A549 (cell line): ENCODE measurements at regions not wholly inside any gene's neighbourhood (a gene's known extent, or its start where the extent isn't known, plus 50 kb on each side); places are given as distances from the start of the nearest gene placed in this dataset.

Experiments used
- ATAC-seq, 2 experiments: fragments of 200-7000 bp in 1 of 2; fragments of >200 bp in 1 of 2; cut with Nextera tagmentation in 1 of 2; cut with Tn5 transposase in 1 of 2; 3 replicates each; pipeline versions ENCODE4 v1.8.0 to v1.9.1; 2018 to 2020; ENCODE audit warnings: mild to moderate bottlenecking in 1 of 2, moderate library complexity in 1 of 2
- CTCF ChIA-PET: fragments of 300-600 bp; sonication (Branson Sonifier 250); formaldehyde crosslinking; extraction: SDS; loops from one replicate; lab custom pipeline; 2021; ENCODE audit warnings: antibody characterized with exemption, inconsistent platforms; lab: Yijun Ruan, JAX
- POLR2A ChIA-PET: fragments of 350-600 bp; formaldehyde crosslinking; extraction: SDS; loops from one replicate; lab custom pipeline; 2021; ENCODE audit warnings: antibody characterized with exemption, inconsistent platforms; lab: Yijun Ruan, JAX
- DNase-seq, 2 experiments: peaks; one replicate each; pipeline versions ENCODE4 v3.0.0 to v3.0.0-alpha.2; 2011 to 2016; ENCODE audit warnings: low read depth in 1 of 2, low spot score in 1 of 2
- FAIRE-seq: peaks from 2 replicates; lab custom pipeline; 2011; peaks lifted over from hg19 to GRCh38; lab: Jason Lieb, UNC
- H3K27ac ChIP-seq, 2 experiments: fragments of >200 bp; sonication (Bioruptor Twin); formaldehyde crosslinking; 3 replicates each; pipeline ENCODE4 v1.5.1; 2016 to 2017
- H3K4me1 ChIP-seq: fragments of >200 bp; sonication (Bioruptor Twin); formaldehyde crosslinking; 3 replicates; pipeline ENCODE4 v1.6.1; 2016
- H3K4me2 ChIP-seq: fragments of >200 bp; sonication (Bioruptor Twin); formaldehyde crosslinking; 3 replicates; pipeline ENCODE4 v1.6.1; 2016
- H3K4me3 ChIP-seq: fragments of >200 bp; sonication (Bioruptor Twin); formaldehyde crosslinking; 3 replicates; pipeline ENCODE4 v1.5.1; 2016
- H3K9me3 ChIP-seq: fragments of >200 bp; sonication (Bioruptor Twin); formaldehyde crosslinking; 3 replicates; pipeline ENCODE4 v1.6.1; 2016
- CBX8 ChIP-seq: fragments of 200-600 bp; sonication (generic); IDR thresholded peaks from 2 replicates; pipeline ENCODE4 v1.6.1; 2016
- CHD2 ChIP-seq: fragments of 150-350 bp; IDR thresholded peaks from 2 replicates; pipeline ENCODE4 v1.6.1; 2014; ENCODE audit warnings: low read length; ENCODE audit not compliant: partially characterized antibody
- EP300 ChIP-seq, 2 experiments: fragments of >200 bp; sonication (Bioruptor Twin); formaldehyde crosslinking; IDR thresholded peaks; 2 replicates in 1 of 2; 3 replicates in 1 of 2; pipeline ENCODE4 v1.6.1; 2016 to 2017
- FOSL2 ChIP-seq, 2 experiments: fragments of 450-650 bp in 1 of 2; fragments of >200 bp in 1 of 2; sonication (Bioruptor Twin) in 1 of 2; formaldehyde crosslinking; IDR thresholded peaks; 2 replicates each; pipeline versions ENCODE4 v1.5.0 to v1.6.1; 2016 to 2020; ENCODE audit warnings: mild to moderate bottlenecking in 1 of 2, moderate library complexity in 1 of 2
- GATA3 ChIP-seq: IDR thresholded peaks from 2 replicates; pipeline ENCODE4 v1.6.1; 2012; ENCODE audit warnings: borderline replicate concordance
- HEYL ChIP-seq: fragments of 250-450 bp; sonication (Bioruptor Pico); IDR thresholded peaks from 2 replicates; pipeline ENCODE4 v1.8.0; 2021; ENCODE audit warnings: mild to moderate bottlenecking, moderate library complexity
- HOXA7 ChIP-seq: fragments of 250-450 bp; sonication (Bioruptor Pico); IDR thresholded peaks from 2 replicates; pipeline ENCODE4 v1.5.0; 2020; ENCODE audit warnings: mild to moderate bottlenecking, moderate library complexity
- HOXB5 ChIP-seq: fragments of 250-450 bp; sonication (Bioruptor Pico); IDR thresholded peaks from 2 replicates; pipeline ENCODE4 v1.5.0; 2020; ENCODE audit warnings: mild to moderate bottlenecking, moderate library complexity
- JUN ChIP-seq, 2 experiments: fragments of >200 bp; sonication (Bioruptor Twin); formaldehyde crosslinking; IDR thresholded peaks; 2 replicates in 1 of 2; 3 replicates in 1 of 2; pipeline ENCODE4 v1.6.1; 2016 to 2017
- KDM5A ChIP-seq: fragments of 200-600 bp; sonication (generic); IDR thresholded peaks from 2 replicates; pipeline ENCODE4 v1.6.1; 2016; ENCODE audit warnings: antibody characterized with exemption, mild to moderate bottlenecking
- MAZ ChIP-seq: fragments of 150-350 bp; IDR thresholded peaks from 2 replicates; pipeline ENCODE4 v1.6.1; 2014; ENCODE audit warnings: antibody characterized with exemption, low read depth, low read length, borderline replicate concordance
- NR3C1 ChIP-seq: fragments of >200 bp; sonication (Bioruptor Twin); formaldehyde crosslinking; IDR thresholded peaks from 3 replicates; pipeline ENCODE4 v1.6.1; 2017
- POLR2AphosphoS2 ChIP-seq: conservative IDR thresholded peaks from 2 replicates; pipeline ENCODE4 v1.6.1; 2012; ENCODE audit warnings: low read length, improper control_type of control experiment, inconsistent platforms
- RARB ChIP-seq: fragments of 250-450 bp; sonication (Bioruptor Pico); IDR thresholded peaks from 2 replicates; pipeline ENCODE4 v1.8.0; 2021; ENCODE audit warnings: mild to moderate bottlenecking, moderate library complexity
- REST ChIP-seq: fragments of 200-600 bp; sonication (generic); IDR thresholded peaks from 2 replicates; pipeline ENCODE4 v1.6.1; 2016; ENCODE audit warnings: antibody characterized with exemption, mild to moderate bottlenecking, moderate library complexity
- RNF2 ChIP-seq: fragments of 200-600 bp; sonication (generic); IDR thresholded peaks from 2 replicates; pipeline ENCODE4 v1.6.1; 2016; ENCODE audit warnings: low read depth, mild to moderate bottlenecking, antibody characterized with exemption, moderate library complexity, borderline replicate concordance
- SMC3 ChIP-seq: fragments of >200 bp; sonication (Bioruptor Twin); formaldehyde crosslinking; IDR thresholded peaks from 3 replicates; pipeline ENCODE4 v1.6.1; 2018; ENCODE audit warnings: inconsistent platforms
- SREBF2 ChIP-seq: fragments of 450-650 bp; IDR thresholded peaks from 2 replicates; pipeline ENCODE4 v1.6.1; 2014; ENCODE audit warnings: mild to moderate bottlenecking, moderate library complexity
- ZFP36 ChIP-seq: fragments of 450-650 bp; IDR thresholded peaks from 2 replicates; pipeline ENCODE4 v1.6.1; 2014; ENCODE audit warnings: borderline replicate concordance; ENCODE audit not compliant: partially characterized antibody
- WGBS: methylation state at CpG from one replicate; pipeline ENCODE4 v1.1.6; 2017; ENCODE audit errors: missing lambda C conversion rate; 5-methylcytosine and 5-hydroxymethylcytosine counted together
- TF ChIP-seq, protein P1 (sequence below): fragments of >200 bp; sonication (Bioruptor Twin); formaldehyde crosslinking; IDR thresholded peaks from 3 replicates; pipeline ENCODE4 v1.6.1; 2016
- TF ChIP-seq, protein P2 (sequence below): IDR thresholded peaks from 2 replicates; pipeline ENCODE4 v1.6.1; 2012
- TF ChIP-seq, protein P3 (sequence below): fragments of >200 bp; sonication (Bioruptor Twin); formaldehyde crosslinking; IDR thresholded peaks from 3 replicates; pipeline ENCODE4 v1.5.1; 2016

DNA sequence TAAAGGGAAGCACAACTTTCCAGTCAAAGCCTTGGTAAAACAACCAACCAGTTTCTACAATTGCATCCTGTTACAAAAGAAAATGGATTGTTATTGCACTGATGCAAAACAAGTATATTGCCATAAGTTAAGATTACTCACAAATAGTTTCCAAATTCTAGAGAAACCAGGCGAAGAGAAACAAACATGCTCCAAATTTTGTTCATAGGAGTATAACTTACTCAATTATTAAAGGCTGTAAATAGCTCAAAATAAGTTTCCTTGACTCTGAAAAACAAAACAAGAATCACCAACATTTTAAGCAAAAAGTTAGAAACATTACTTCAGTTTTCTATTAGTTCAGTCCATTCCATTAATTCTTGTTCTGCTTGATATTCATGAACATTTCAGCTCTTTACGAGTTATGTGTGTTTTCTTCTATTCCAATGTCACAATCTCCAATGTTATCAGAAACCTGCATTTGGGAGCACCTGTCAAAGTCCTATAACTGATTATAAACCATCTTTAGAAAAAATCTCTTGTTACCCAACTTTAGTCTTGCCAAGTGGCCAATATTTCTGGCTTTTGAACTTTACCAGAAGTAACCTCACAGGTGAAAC lies 137.9 kb upstream of the THBS2 start:
- CTCF ChIA-PET, result interaction anchor here (1.2 kb wide), 1 partner anchor 19 kb away, joined by 3 read pairs; no protein-coding TSS in a partner anchor
- no peak overlapping the region for H3K4me2 ChIP-seq
- no peak overlapping the region for H3K27ac ChIP-seq
- no peak overlapping the region for H3K4me3 ChIP-seq
- TF ChIP-seq HOXB5 (CRISPR knock-in tag), result no peak
- TF ChIP-seq FOSL2 (IDR thresholded peaks at IDR 0.05), result no peak
- no peak for TF ChIP-seq FOSL2 (CRISPR knock-in tag; IDR thresholded peaks at IDR 0.05)
- no peak for TF ChIP-seq GATA3
- no peak for TF ChIP-seq RARB (CRISPR knock-in tag)
- TF ChIP-seq HOXA7 (CRISPR knock-in tag), result no peak
- 25% methylated on average over 2 of the region's 2 CpGs for WGBS
- FAIRE-seq (no peak), ATAC-seq (no peak), DNase-seq (no peak)
- POLR2A ChIA-PET, result no interaction called here
- no peaks in the 10 kb centered on the region for H3K9me3 ChIP-seq
- H3K4me1 ChIP-seq, result no peaks in the 10 kb centered on the region

DNA sequence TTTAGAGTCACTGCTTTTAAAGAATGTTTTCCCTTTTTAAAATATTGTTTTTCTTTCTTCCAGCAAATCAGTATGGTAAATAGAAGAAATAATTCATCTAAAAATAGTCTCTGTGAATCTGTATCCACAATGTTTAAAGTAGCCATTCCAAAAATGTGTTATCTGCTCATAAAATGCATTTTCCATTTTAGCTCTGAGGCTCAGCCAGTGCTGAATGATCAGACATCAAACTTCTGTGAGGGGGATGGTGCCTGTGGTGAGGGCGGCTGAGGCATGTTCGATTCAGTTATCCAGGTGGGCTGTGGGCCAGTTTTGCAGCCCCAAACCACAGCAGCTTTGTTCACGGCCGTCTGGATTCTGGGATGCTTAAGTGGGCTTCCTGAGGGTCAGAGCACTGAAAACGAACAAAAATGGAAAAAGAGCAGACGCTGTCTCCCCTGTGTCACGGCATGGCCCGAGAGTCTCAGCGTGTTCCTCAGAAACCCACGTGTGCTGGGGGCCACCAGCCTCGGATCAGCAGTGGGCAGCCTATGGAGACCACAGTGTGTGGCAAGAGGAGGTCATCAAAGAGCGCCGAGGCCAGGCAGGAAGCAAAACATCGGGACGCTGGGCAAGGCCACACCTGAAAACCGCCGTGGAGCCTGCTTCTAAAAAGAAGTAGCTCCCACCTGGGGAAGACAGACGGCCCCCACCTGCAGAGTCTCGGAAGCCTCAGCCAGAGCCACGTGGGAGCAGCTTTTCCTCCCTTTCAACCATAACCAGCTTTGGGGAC lies 134.9 kb upstream of the THBS2 start:
- DNase-seq (no peak), FAIRE-seq (no peak), ATAC-seq (no peak)
- no peak overlapping the region for H3K4me2 ChIP-seq
- no peaks in the 10 kb centered on the region for H3K4me1 ChIP-seq
- ChIA-PET CTCF (no interaction called here), POLR2A (no interaction called here)
- TF ChIP-seq, protein P1, sequence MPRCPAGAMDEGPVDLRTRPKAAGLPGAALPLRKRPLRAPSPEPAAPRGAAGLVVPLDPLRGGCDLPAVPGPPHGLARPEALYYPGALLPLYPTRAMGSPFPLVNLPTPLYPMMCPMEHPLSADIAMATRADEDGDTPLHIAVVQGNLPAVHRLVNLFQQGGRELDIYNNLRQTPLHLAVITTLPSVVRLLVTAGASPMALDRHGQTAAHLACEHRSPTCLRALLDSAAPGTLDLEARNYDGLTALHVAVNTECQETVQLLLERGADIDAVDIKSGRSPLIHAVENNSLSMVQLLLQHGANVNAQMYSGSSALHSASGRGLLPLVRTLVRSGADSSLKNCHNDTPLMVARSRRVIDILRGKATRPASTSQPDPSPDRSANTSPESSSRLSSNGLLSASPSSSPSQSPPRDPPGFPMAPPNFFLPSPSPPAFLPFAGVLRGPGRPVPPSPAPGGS, result no peak
- TF ChIP-seq HEYL (CRISPR knock-in tag) (no peak), CHD2 (no peak), RNF2 (no peak), MAZ (no peak), NR3C1 (no peak), EP300 (IDR thresholded peaks at IDR 0.05) (no peak), CBX8 (no peak), POLR2AphosphoS2 (no peak), KDM5A (no peak), SMC3 (no peak), HOXB5 (CRISPR knock-in tag) (no peak), REST (no peak), JUN (IDR thresholded peaks at IDR 0.05) (no peak), ZFP36 (no peak), FOSL2 (IDR thresholded peaks at IDR 0.05) (no peak), FOSL2 (CRISPR knock-in tag; IDR thresholded peaks at IDR 0.05) (no peak), SREBF2 (no peak)
- TF ChIP-seq, protein P2, sequence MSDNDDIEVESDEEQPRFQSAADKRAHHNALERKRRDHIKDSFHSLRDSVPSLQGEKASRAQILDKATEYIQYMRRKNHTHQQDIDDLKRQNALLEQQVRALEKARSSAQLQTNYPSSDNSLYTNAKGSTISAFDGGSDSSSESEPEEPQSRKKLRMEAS, result no peak
- TF ChIP-seq, protein P3, sequence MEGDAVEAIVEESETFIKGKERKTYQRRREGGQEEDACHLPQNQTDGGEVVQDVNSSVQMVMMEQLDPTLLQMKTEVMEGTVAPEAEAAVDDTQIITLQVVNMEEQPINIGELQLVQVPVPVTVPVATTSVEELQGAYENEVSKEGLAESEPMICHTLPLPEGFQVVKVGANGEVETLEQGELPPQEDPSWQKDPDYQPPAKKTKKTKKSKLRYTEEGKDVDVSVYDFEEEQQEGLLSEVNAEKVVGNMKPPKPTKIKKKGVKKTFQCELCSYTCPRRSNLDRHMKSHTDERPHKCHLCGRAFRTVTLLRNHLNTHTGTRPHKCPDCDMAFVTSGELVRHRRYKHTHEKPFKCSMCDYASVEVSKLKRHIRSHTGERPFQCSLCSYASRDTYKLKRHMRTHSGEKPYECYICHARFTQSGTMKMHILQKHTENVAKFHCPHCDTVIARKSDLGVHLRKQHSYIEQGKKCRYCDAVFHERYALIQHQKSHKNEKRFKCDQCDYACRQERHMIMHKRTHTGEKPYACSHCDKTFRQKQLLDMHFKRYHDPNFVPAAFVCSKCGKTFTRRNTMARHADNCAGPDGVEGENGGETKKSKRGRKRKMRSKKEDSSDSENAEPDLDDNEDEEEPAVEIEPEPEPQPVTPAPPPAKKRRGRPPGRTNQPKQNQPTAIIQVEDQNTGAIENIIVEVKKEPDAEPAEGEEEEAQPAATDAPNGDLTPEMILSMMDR, result no peak
- no peak overlapping the region for H3K27ac ChIP-seq
- H3K9me3 ChIP-seq, result no peaks in the 10 kb centered on the region
- no peak overlapping the region for H3K4me3 ChIP-seq
- WGBS, result 41% methylated on average over 20 of the region's 20 CpGs
